ENCODE measurements at regions not wholly inside any gene's neighbourhood (a gene's known extent, or its start where the extent isn't known, plus 50 kb on each side); places are given as distances from the start of the nearest gene placed in this dataset.

GRCh38 chr15:96273317-96274086 is 57.0 kb upstream of the NR2F2 start:
- DNase-seq (ENCODE audit: low read depth in 1 of 2, low spot score in 1 of 2), result no peak
- TF ChIP-seq JUND (IDR thresholded peaks at IDR 0.05; ENCODE audit: low read depth), result no peak
- in situ Hi-C loops (cut with HindIII; ENCODE audit: low pct_unique_long_range_greater_than_20kb, low sequenced_read_pairs), result no loop called here

- in situ Hi-C loops (cut with HindIII; ENCODE audit: low pct_unique_long_range_greater_than_20kb, low sequenced_read_pairs), result no loop called here
- no peak for TF ChIP-seq JUND (IDR thresholded peaks at IDR 0.05; ENCODE audit: low read depth)
- no peak for DNase-seq (ENCODE audit: low read depth in 1 of 2, low spot score in 1 of 2)
Measured at GRCh38 chr15:96274087-96274440, 56.4 kb upstream of the NR2F2 start.

- in situ Hi-C loops (cut with HindIII; ENCODE audit: low pct_unique_long_range_greater_than_20kb, low sequenced_read_pairs), result no loop called here
- no peak for TF ChIP-seq JUND (IDR thresholded peaks at IDR 0.05; ENCODE audit: low read depth)
- no peak for DNase-seq (ENCODE audit: low read depth in 1 of 2, low spot score in 1 of 2)
Measured at GRCh38 chr15:96274698-96275097, 55.8 kb upstream of the NR2F2 start.

GRCh38 chr15:96276438-96277210 is 53.9 kb upstream of the NR2F2 start:
- DNase-seq (ENCODE audit: low read depth in 1 of 2, low spot score in 1 of 2), result no peak
- in situ Hi-C loops (cut with HindIII; ENCODE audit: low pct_unique_long_range_greater_than_20kb, low sequenced_read_pairs), result no loop called here
- TF ChIP-seq JUND (IDR thresholded peaks at IDR 0.05; ENCODE audit: low read depth), result no peak

Measured in T47D (cell line).